GM12878 (cell line): ENCODE measurements at regions not wholly inside any gene's neighbourhood (a gene's known extent, or its start where the extent isn't known, plus 50 kb on each side); places are given as distances from the start of the nearest gene placed in this dataset.

Experiments
- EGR1 ChIP-seq, 2 experiments: IDR thresholded peaks; 1 replicate in 1 of 2; 2 replicates in 1 of 2; pipeline ENCODE4 v1.6.1; 2011 to 2012; ENCODE audit warnings: low read depth in 2 of 2, low read length in 2 of 2, borderline replicate concordance in 1 of 2, mild to moderate bottlenecking in 1 of 2, moderate library complexity in 1 of 2
- EP300 ChIP-seq, 2 experiments: fragments of 150-350 bp in 1 of 2; IDR thresholded peaks; 2 replicates each; pipeline ENCODE4 v1.6.1; 2011 to 2012; ENCODE audit warnings: low read depth in 2 of 2, low read length in 2 of 2, borderline replicate concordance in 1 of 2, improper control_type of control experiment in 1 of 2, inconsistent platforms in 1 of 2; ENCODE audit not compliant: control insufficient read depth in 1 of 2
- EZH2 ChIP-seq: IDR thresholded peaks from 2 replicates; pipeline ENCODE4 v1.6.1; 2012; ENCODE audit warnings: low read depth, mild to moderate bottlenecking, control low read depth, inconsistent platforms, low read length, borderline replicate concordance; ENCODE audit not compliant: control insufficient read depth
- POLR2A ChIP-seq: IDR thresholded peaks from 2 replicates; pipeline ENCODE4 v1.6.1; 2011; ENCODE audit warnings: low read depth, mild to moderate bottlenecking, low read length
- RBBP5 ChIP-seq: fragments of 200-600 bp; sonication (generic); conservative IDR thresholded peaks from 2 replicates; pipeline ENCODE4 v1.6.1; 2016
- ZNF274 ChIP-seq: IDR thresholded peaks from one replicate; pipeline ENCODE4 v1.8.0; 2011; ENCODE audit not compliant: insufficient read length, insufficient read depth
- TF ChIP-seq, protein P1 (sequence below), 3 experiments: IDR thresholded peaks in 2 of 3; conservative IDR thresholded peaks in 1 of 3; 2 replicates each; pipeline ENCODE4 v1.5.1; 2011; ENCODE audit warnings: low read depth in 3 of 3, low read length in 3 of 3, mild to moderate bottlenecking in 3 of 3, control low read depth in 2 of 3, moderate library complexity in 2 of 3, inconsistent platforms in 1 of 3, mixed read lengths in 1 of 3; ENCODE audit not compliant: control insufficient read depth in 2 of 3, insufficient read depth in 1 of 3; ENCODE audit errors: extremely low read depth in 1 of 3

- TF ChIP-seq RBBP5 (no peak), EZH2 (no peak), POLR2A (no peak), EGR1 (IDR thresholded peaks at IDR 0.05; ENCODE audit: borderline replicate concordance in 1 of 2, low read depth in 2 of 2, low read length in 2 of 2) (no peak), EP300 (IDR thresholded peaks at IDR 0.05; ENCODE audit: borderline replicate concordance in 1 of 2, control insufficient read depth in 1 of 2, low read depth in 2 of 2, low read length in 2 of 2) (no peak), ZNF274 (no peak)
- TF ChIP-seq, protein P1, sequence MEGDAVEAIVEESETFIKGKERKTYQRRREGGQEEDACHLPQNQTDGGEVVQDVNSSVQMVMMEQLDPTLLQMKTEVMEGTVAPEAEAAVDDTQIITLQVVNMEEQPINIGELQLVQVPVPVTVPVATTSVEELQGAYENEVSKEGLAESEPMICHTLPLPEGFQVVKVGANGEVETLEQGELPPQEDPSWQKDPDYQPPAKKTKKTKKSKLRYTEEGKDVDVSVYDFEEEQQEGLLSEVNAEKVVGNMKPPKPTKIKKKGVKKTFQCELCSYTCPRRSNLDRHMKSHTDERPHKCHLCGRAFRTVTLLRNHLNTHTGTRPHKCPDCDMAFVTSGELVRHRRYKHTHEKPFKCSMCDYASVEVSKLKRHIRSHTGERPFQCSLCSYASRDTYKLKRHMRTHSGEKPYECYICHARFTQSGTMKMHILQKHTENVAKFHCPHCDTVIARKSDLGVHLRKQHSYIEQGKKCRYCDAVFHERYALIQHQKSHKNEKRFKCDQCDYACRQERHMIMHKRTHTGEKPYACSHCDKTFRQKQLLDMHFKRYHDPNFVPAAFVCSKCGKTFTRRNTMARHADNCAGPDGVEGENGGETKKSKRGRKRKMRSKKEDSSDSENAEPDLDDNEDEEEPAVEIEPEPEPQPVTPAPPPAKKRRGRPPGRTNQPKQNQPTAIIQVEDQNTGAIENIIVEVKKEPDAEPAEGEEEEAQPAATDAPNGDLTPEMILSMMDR (IDR thresholded peaks at IDR 0.05 in 2 of 3, conservative IDR thresholded peaks at IDR 0.05 in 1 of 3; ENCODE audit: control insufficient read depth in 2 of 3, extremely low read depth in 1 of 3, insufficient read depth in 1 of 3, low read depth in 3 of 3, low read length in 3 of 3) = no peak
These were observed 901.0 kb downstream of the CCDC85A start for GRCh38 chr2:57084697-57085281.
